HepG2 (cell line): ENCODE measurements at regions not wholly inside any gene's neighbourhood (a gene's known extent, or its start where the extent isn't known, plus 50 kb on each side); places are given as distances from the start of the nearest gene placed in this dataset.

ENCODE experiments used
- CHCHD3 ChIP-seq: sonication (generic); formaldehyde crosslinking; IDR thresholded peaks from 2 replicates; pipeline ENCODE4 v1.8.0; 2022; ENCODE audit warnings: mild to moderate bottlenecking, missing genetic modification reagents, moderate library complexity
- EP300 ChIP-seq, 3 experiments: sonication (generic) in 1 of 3; formaldehyde crosslinking in 1 of 3; IDR thresholded peaks; 2 replicates each; pipeline versions ENCODE4 v1.5.1 to v1.6.1; 2011 to 2020; ENCODE audit warnings: low read depth in 2 of 3, low read length in 2 of 3, borderline replicate concordance in 1 of 3, improper control_type of control experiment in 1 of 3, mild to moderate bottlenecking in 1 of 3, missing genetic modification reagents in 1 of 3, moderate library complexity in 1 of 3
- GABPA ChIP-seq, 2 experiments: IDR thresholded peaks; 2 replicates each; pipeline ENCODE4 v1.6.1; 2011 to 2016; ENCODE audit warnings: low read depth in 2 of 2, low read length in 1 of 2, missing biosample characterization in 1 of 2, missing genetic modification characterization in 1 of 2
- HMGXB4 ChIP-seq, 2 experiments: sonication (generic) in 1 of 2; formaldehyde crosslinking in 1 of 2; IDR thresholded peaks; 2 replicates each; pipeline versions ENCODE4 v1.4.0 to v1.6.1; 2018 to 2020; ENCODE audit warnings: missing genetic modification reagents in 2 of 2, borderline replicate concordance in 1 of 2, low read depth in 1 of 2, mild to moderate bottlenecking in 1 of 2, missing biosample characterization in 1 of 2
- IRF1 ChIP-seq: sonication (generic); formaldehyde crosslinking; IDR thresholded peaks from 2 replicates; pipeline ENCODE4 v1.4.0; 2020; ENCODE audit warnings: low read depth, mild to moderate bottlenecking, missing genetic modification reagents
- MXD3 ChIP-seq: IDR thresholded peaks from 2 replicates; pipeline ENCODE4 v1.6.1; 2016; ENCODE audit warnings: mild to moderate bottlenecking, missing biosample characterization, missing genetic modification reagents
- NFKBIZ ChIP-seq: IDR thresholded peaks from 2 replicates; pipeline ENCODE4 v1.6.1; 2018; ENCODE audit warnings: missing genetic modification reagents, missing compliant biosample characterization
- NR2F2 ChIP-seq: IDR thresholded peaks from 2 replicates; pipeline ENCODE4 v1.6.1; 2012; ENCODE audit warnings: low read depth, inconsistent platforms, borderline replicate concordance
- PAXIP1 ChIP-seq: sonication (generic); formaldehyde crosslinking; conservative IDR thresholded peaks from 2 replicates; pipeline ENCODE4 v1.4.0; 2020; ENCODE audit warnings: mild to moderate bottlenecking, missing genetic modification reagents, moderate library complexity
- SMYD3 ChIP-seq: sonication (generic); formaldehyde crosslinking; IDR thresholded peaks from 2 replicates; pipeline ENCODE4 v1.8.1; 2023; ENCODE audit warnings: mild to moderate bottlenecking, missing genetic modification reagents
- SNAI1 ChIP-seq: sonication (generic); formaldehyde crosslinking; IDR thresholded peaks from 2 replicates; pipeline ENCODE4 v1.5.0; 2020; ENCODE audit warnings: mild to moderate bottlenecking, missing genetic modification reagents, borderline replicate concordance
- TBL1XR1 ChIP-seq: fragments of 150-350 bp; IDR thresholded peaks from 2 replicates; pipeline ENCODE4 v1.6.1; 2014; ENCODE audit warnings: borderline replicate concordance, low read length; ENCODE audit not compliant: partially characterized antibody
- TMF1 ChIP-seq: sonication (generic); formaldehyde crosslinking; IDR thresholded peaks from 2 replicates; pipeline ENCODE4 v1.8.1; 2022; ENCODE audit warnings: low read depth, missing genetic modification reagents
- ZIK1 ChIP-seq: sonication (generic); formaldehyde crosslinking; IDR thresholded peaks from 2 replicates; pipeline ENCODE4 v1.5.0; 2020; ENCODE audit warnings: mild to moderate bottlenecking, low read depth, missing genetic modification reagents, borderline replicate concordance
- ZNF235 ChIP-seq: sonication (generic); formaldehyde crosslinking; IDR thresholded peaks from 2 replicates; pipeline ENCODE4 v1.8.1; 2023; ENCODE audit warnings: mild to moderate bottlenecking, missing genetic modification reagents, borderline replicate concordance
- ZNF350 ChIP-seq: sonication (generic); formaldehyde crosslinking; IDR thresholded peaks from 2 replicates; pipeline ENCODE4 v1.4.0; 2020; ENCODE audit warnings: mild to moderate bottlenecking, low read depth, missing genetic modification reagents, borderline replicate concordance
- ZNF512 ChIP-seq: sonication (generic); formaldehyde crosslinking; IDR thresholded peaks from 2 replicates; pipeline ENCODE4 v1.4.0; 2020; ENCODE audit warnings: mild to moderate bottlenecking, missing genetic modification reagents
- ZNF746 ChIP-seq: sonication (generic); formaldehyde crosslinking; IDR thresholded peaks from 2 replicates; pipeline ENCODE4 v1.8.0; 2022; ENCODE audit warnings: mild to moderate bottlenecking, missing genetic modification reagents

- peak; percentile 61; the same call in 1 of the 2 replicates for TF ChIP-seq PAXIP1 (CRISPR knock-in tag)
- peak; percentile 92; the same call in 1 of the 2 replicates for TF ChIP-seq NR2F2
- peak in 1 of 2 experiments; percentile 25; a peak in 1 of 4 replicates for TF ChIP-seq HMGXB4 (CRISPR knock-in tag; IDR thresholded peaks at IDR 0.05; ENCODE audit: borderline replicate concordance in 1 of 2, low read depth in 1 of 2)
- TF ChIP-seq NFKBIZ: no peak
- peak; percentile 73; the same call in 1 of the 2 replicates for TF ChIP-seq ZNF350 (CRISPR knock-in tag)
- TF ChIP-seq ZIK1 (CRISPR knock-in tag): no peak; the same call in 1 of the 2 replicates
- TF ChIP-seq TMF1 (CRISPR knock-in tag): no peak; the same call in 1 of the 2 replicates
- peak; percentile 76; the same call in 1 of the 2 replicates for TF ChIP-seq ZNF235
- peak in 1 of 2 experiments; percentile 58; a peak in 1 of 4 replicates for TF ChIP-seq EP300 (IDR thresholded peaks at IDR 0.05; ENCODE audit: low read depth in 2 of 2, low read length in 2 of 2)
- no peak for TF ChIP-seq EP300 (CRISPR knock-in tag; IDR thresholded peaks at IDR 0.05; ENCODE audit: borderline replicate concordance)
- no peak for TF ChIP-seq SMYD3
- no peak for TF ChIP-seq IRF1 (CRISPR knock-in tag)
- no peak for TF ChIP-seq CHCHD3 (CRISPR knock-in tag)
- no peak for TF ChIP-seq MXD3 (CRISPR knock-in tag)
- TF ChIP-seq GABPA (IDR thresholded peaks at IDR 0.05; ENCODE audit: low read depth, low read length): no peak
- TF ChIP-seq GABPA (CRISPR knock-in tag; IDR thresholded peaks at IDR 0.05; ENCODE audit: low read depth): no peak
- peak; percentile 61; the same call in 1 of the 2 replicates for TF ChIP-seq SNAI1 (CRISPR knock-in tag)
- TF ChIP-seq ZNF746 (CRISPR knock-in tag): no peak
- no peak for TF ChIP-seq TBL1XR1
- no peak for TF ChIP-seq ZNF512 (CRISPR knock-in tag)
Observed at GRCh38 chr3:13254028-13254951, 165.8 kb downstream of the NUP210 start (continued).
